Nephron progenitor cell (in vitro differentiated cells): ENCODE measurements at regions not wholly inside any gene's neighbourhood (a gene's known extent, or its start where the extent isn't known, plus 50 kb on each side); places are given as distances from the start of the nearest gene placed in this dataset.

Experiments
- DNase-seq: peaks from one replicate; pipeline ENCODE4 v3.0.0; 2021
- H3K27ac Mint-ChIP-seq: 2 replicates; pipeline ENCODE4 v1.8.0; 2021; ENCODE audit warnings: mild to moderate bottlenecking, moderate library complexity, mixed read lengths
- H3K27me3 Mint-ChIP-seq: 2 replicates; pipeline ENCODE4 v1.8.0; 2021; ENCODE audit warnings: mild to moderate bottlenecking, low read depth, mixed read lengths; ENCODE audit not compliant: poor library complexity
- H3K36me3 Mint-ChIP-seq: 2 replicates; pipeline ENCODE4 v1.8.0; 2021; ENCODE audit warnings: low read depth, mixed read lengths
- H3K4me1 Mint-ChIP-seq: 2 replicates; pipeline ENCODE4 v1.8.0; 2021; ENCODE audit warnings: mixed read lengths
- H3K4me3 Mint-ChIP-seq: 2 replicates; pipeline ENCODE4 v1.8.0; 2021; ENCODE audit warnings: mild to moderate bottlenecking, moderate library complexity, mixed read lengths
- H3K9me3 Mint-ChIP-seq: 2 replicates; pipeline ENCODE4 v1.8.0; 2021; ENCODE audit warnings: mild to moderate bottlenecking, moderate library complexity, mixed read lengths
- TF ChIP-seq, protein P1 (sequence below): fragments of 200-600 bp; sonication (generic); IDR thresholded peaks from 2 replicates; pipeline ENCODE4 v1.5.0; 2021; ENCODE audit warnings: antibody characterized with exemption

DNA sequence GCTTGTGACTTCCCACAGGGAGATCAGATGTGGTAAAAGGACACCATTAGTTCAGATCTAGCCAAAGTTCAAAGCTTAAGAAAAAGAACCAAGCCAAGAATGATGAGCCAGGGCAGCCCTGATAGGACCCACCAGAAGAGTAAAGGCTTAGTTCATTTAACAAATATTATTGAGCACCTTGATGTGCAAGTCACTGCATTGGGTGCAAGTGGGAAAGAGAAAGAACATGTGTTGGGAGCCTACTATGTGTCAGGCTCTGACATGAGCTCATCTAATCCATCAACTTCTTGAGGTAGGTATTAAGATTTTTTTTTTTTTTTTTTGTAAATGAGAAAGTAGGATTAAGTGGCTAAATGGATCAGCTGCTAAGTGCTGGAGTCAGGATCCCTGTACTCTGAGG is 53.4 kb upstream of the PIAS1 start:
- H3K4me1 Mint-ChIP-seq: peaks cover 13% of the 10 kb centered on the region

DNA sequence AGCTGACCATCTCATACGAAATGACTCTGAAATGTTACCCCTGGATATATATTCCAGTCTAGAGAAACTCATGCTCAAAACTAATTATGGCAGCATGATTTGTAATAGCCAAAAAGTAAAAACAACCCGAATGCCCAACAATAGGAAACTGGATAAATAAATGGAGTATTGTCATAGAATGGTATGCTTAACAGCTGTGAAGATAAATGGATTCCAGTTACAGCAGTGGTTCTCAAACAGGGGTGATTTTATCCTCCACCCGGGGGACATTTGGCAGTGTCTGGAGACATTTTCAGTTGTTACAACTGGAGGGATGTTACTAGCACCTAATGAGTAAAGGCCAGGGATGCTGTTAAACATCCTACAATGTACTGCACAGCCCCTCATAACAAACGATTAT is 52.3 kb upstream of the PIAS1 start:
- TF ChIP-seq, protein P1, sequence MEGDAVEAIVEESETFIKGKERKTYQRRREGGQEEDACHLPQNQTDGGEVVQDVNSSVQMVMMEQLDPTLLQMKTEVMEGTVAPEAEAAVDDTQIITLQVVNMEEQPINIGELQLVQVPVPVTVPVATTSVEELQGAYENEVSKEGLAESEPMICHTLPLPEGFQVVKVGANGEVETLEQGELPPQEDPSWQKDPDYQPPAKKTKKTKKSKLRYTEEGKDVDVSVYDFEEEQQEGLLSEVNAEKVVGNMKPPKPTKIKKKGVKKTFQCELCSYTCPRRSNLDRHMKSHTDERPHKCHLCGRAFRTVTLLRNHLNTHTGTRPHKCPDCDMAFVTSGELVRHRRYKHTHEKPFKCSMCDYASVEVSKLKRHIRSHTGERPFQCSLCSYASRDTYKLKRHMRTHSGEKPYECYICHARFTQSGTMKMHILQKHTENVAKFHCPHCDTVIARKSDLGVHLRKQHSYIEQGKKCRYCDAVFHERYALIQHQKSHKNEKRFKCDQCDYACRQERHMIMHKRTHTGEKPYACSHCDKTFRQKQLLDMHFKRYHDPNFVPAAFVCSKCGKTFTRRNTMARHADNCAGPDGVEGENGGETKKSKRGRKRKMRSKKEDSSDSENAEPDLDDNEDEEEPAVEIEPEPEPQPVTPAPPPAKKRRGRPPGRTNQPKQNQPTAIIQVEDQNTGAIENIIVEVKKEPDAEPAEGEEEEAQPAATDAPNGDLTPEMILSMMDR: no peak
- Mint-ChIP-seq H3K27ac (no peak overlapping the region), H3K4me1 (peaks cover 13% of the 10 kb centered on the region), H3K36me3 (peaks cover 5% of the 10 kb centered on the region), H3K27me3 (no peaks in the 10 kb centered on the region), H3K9me3 (peaks cover 10% of the 10 kb centered on the region), H3K4me3 (no peak overlapping the region)
- no peak for DNase-seq

More for the DNA sequence above, 53.4 kb upstream of the PIAS1 start:
- Mint-ChIP-seq H3K36me3 (peaks cover 5% of the 10 kb centered on the region), H3K27me3 (no peaks in the 10 kb centered on the region), H3K9me3 (peaks cover 5% of the 10 kb centered on the region), H3K4me3 (no peak overlapping the region), H3K27ac (no peak overlapping the region)
- TF ChIP-seq, protein P1: no peak
- DNase-seq: no peak

DNA sequence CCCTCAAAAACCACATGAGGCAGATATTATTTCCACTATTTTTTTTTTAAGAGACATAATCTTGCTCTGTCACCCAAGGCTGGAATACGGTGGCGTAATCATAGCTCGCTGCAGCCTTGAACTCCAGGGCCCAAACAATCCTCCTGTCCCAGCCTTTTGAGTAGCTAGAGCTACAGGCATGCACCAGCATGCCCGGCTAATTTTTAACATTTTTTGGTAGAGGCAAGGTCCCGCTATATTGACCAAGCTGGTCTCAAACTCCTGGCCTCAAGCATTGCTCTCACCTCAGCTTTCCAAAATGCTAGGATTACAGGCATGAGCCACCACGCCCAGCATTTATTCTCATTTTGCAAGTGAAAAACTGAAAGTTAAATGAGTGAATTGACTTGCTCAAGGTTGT is 50.8 kb upstream of the PIAS1 start:
- no peak overlapping the region for H3K4me3 Mint-ChIP-seq
- peaks cover 9% of the 10 kb centered on the region for H3K36me3 Mint-ChIP-seq
- DNase-seq: no peak
- H3K27ac Mint-ChIP-seq: no peak overlapping the region
- TF ChIP-seq, protein P1: no peak
- peaks cover 24% of the 10 kb centered on the region for H3K9me3 Mint-ChIP-seq
- peaks cover 4% of the 10 kb centered on the region for H3K4me1 Mint-ChIP-seq
- no peaks in the 10 kb centered on the region for H3K27me3 Mint-ChIP-seq
